HG02840 (cell line): ENCODE measurements at regions not wholly inside any gene's neighbourhood (a gene's known extent, or its start where the extent isn't known, plus 50 kb on each side); places are given as distances from the start of the nearest gene placed in this dataset.

ENCODE experiments used
- ATAC-seq: cut with Tn5 transposase; IDR thresholded peaks from one replicate; pipeline ENCODE4 v1.9.1; 2021; ENCODE audit warnings: mild to moderate bottlenecking, moderate library complexity, moderate number of reproducible peaks; ENCODE audit not compliant: unreplicated experiment, low FRiP score

DNA sequence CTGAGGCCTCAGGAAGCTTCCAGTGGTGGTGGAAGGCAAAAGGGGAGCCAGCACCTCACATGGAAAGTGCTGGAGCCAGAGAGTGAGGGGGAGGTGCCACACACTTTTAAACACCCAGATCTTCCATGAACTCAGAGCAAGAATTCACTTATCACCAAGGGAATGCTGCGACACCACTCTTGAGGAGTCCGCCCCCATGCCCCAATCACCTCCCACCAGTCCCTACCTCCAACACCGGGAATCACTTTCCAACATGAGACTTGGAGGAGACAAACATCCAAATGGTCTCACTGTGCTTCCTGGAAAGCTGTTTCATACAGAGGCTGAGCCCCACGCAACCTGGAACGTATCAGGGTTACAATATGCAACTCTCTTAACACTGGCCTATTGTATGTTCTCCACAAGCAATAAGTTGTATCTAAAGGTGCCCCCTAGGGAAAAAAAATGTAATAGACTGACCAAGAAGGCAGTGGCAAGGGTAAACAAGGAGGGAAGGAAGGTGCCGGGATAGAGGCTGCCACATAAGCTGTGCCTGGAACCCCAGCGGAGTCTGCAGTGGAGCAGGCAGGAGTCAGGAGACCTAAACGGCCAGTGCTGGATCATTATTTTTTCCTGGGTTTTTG lies 106.7 kb upstream of the FOXF1 start:
- no peak for ATAC-seq

DNA sequence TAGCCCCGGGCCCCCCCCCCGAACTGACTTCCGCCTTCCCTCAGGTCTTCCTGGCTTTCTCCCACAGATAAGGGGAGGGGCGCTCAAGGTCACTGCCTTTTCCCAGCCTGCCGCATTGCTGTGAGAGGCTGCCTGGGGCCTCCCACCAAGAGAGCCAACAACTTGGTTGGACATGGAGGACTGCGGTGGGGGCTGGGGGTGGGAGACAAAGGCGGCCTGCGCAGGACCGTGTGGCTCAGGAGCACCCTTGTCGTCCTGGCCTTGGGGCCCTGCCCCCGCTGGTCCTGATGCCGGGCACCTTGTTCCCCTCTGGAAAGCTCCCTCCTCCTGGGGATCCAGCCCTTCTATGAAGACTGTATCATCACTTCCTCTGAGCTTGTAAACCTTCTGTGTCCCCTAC lies 105.6 kb upstream of the FOXF1 start:
- ATAC-seq = no peak

DNA sequence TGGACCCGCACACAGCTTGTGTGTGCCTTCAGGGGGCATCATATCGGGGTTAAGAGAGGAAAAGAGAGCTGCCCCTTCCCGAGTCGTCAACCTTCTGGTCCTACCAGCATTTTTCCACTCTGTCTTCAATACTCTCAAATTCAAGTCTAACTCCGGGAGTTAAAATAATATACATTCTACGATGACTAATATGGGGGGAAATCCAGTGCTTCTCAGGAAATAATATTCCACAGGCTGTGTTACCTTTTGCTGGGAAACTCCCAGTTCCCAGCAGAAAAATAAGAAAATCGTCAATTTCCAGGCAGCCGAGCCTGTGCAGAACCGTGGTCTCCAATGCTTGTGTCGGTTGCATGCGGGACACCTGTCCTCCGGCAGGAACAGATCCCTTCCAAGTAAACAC lies 105.0 kb upstream of the FOXF1 start:
- ATAC-seq = no peak

DNA sequence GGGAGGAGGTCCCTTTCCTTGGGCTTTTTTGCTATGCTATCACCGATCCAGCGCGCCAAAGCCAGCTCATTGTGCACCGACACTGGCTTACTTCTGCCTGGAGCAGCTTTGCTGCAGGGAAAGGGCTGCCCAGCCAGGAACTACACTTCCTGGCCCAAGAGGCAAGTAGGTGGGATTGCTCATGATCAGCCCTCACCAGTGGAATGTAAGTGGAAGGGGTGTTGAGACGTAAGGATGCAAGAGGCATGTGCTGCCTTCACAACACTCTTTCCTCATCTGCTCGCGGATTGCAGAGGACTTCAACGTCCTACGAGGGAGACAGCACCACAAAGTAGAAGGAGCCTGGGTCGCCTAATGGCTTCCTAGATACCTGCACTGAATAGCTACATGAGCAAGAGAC lies 104.3 kb upstream of the FOXF1 start:
- no peak for ATAC-seq

DNA sequence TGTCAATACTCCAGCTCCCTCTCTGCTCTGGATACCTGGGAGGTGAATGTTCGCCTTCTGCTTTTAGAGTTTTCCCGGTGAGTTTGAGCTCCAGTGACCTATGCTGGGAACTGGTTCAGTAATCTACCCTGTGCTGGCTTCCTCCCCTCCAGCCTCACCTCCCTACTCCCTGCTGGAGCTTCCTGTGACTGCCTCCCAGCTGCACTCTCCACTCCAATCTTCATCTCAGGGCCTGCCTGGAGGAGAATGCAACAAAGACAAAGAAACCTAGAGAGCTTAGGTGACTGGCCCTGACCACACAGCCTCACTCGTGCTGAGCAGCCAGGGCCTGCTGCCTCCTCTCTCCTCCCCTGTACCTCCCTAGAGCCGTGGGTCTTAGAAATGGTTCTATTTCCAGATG lies 101.6 kb upstream of the FOXF1 start:
- no peak for ATAC-seq

DNA sequence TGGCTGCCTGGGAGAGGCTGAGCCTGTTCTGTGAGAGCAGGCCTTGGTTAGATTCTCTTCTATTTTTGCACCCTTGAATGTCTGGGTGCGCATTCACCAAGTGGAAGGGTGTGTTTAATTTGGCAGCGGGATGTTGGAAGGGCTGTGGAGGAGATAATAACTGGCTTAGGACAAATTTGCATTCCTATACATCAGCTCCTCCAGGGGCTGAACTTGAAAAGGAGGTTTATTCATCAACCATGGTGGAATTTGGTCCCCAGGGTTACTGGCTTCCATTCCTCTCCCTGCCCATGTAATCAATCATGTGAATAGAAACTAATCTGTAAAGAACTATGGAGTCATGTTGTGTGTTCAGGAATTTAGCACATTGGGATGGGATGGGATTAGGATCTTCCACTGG lies 100.2 kb upstream of the FOXF1 start:
- no peak for ATAC-seq

DNA sequence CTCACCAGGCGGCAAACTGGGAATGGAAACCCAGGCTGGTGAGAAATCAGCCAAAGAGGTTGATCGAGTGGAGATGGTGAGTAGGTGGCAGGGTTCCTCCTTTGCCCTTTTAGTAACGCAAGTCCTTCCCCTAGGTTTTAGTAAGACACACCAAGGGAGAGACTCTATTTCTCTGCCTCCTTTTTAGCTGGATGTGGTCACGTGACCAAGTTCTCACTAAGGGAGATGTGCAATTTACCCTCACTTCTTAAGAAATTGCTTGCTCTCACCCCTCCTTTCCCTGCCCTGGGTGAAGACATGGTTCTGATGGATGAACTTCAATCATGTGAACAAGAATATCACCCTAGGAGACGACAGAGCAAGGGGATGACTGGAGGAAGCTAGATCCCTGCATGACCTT lies 99.8 kb upstream of the FOXF1 start:
- ATAC-seq = no peak

DNA sequence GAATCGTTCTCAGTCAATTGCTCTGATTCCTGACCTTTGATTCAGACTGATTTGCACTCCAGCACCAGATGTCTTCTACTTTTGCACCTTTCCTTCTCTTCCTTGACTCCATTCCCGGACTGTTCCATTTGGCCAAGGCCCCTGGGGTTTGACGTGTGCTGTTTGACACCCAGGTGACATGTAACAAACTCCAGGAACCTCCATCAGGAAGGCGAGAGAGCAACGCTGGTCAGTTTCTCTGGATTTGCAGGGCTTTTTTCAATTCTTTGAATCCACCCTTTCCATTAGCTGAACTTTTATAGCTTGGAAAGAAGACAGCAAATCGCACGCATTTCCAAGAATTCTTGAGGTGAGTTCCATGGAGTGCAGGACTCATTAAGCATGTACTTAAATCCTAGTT lies 98.4 kb upstream of the FOXF1 start:
- no peak for ATAC-seq

DNA sequence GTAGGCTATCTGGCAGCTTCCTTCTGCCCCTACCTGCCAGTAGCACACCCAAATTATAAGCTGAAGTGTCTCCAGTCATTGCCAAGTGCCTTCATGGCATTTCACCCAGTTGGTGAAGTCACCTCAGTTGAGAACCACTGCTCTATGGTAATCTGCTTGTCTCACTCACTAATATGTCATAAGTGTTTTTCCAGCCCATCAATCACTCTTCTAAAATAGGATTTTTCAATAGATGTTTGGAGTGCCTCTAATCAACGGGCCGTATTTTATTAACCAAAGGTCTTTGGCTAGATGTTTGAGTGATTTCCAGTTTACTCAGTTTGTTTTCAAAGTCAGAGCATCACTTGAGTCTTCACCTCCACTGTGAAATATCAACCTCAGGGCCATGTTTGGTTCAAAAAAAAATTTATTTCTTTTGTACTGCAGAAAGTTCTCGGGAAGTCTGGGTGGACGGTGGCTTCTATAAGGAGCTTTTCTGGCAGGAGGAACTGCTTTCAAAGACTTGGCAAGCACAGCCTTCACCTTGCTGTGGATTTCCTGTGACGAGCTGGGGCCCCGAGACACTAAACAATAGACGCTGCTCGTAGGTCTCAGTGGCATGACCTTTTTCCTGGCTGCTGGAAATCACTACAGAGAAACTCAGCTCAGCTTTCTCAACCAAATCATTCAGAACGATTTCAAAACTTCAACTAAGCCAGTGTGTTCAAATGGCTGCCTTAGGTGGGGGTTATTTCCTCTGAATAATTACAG lies 95.2 kb upstream of the FOXF1 start:
- ATAC-seq = no peak

DNA sequence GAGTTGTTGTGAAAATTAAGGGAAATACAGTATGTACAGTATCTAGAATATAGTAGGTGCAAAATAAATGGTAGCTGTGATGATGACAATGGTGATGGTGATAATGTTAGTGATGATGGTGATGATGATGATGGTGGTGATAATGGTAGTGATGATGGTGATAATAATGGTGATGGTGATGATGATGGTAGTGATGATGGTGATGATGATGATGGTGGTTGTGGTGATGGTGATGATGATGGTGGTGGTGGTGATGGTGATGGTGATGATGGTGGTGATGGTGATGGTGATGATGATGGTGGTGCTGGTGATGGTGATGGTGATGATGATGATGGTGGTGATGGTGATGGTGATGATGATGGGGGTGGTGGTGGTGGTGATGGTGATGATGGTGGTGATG lies 91.3 kb upstream of the FOXF1 start:
- ATAC-seq = no peak

DNA sequence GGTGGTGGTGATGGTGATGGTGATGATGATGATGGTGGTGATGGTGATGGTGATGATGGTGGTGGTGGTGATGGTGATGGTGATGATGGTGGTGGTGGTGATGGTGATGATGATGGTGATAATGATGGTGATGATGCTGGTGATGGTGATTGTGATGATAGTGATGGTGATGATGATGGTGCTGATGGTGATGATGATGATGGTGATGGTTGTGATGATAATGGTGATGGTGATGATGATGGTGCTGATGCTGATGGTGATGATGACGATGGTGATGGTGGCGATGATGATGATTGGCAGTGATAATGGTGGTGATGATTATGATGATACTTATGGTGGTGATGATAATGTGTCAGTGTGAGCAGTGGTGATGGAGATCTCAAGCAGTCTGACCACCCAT lies 90.8 kb upstream of the FOXF1 start:
- ATAC-seq = no peak

DNA sequence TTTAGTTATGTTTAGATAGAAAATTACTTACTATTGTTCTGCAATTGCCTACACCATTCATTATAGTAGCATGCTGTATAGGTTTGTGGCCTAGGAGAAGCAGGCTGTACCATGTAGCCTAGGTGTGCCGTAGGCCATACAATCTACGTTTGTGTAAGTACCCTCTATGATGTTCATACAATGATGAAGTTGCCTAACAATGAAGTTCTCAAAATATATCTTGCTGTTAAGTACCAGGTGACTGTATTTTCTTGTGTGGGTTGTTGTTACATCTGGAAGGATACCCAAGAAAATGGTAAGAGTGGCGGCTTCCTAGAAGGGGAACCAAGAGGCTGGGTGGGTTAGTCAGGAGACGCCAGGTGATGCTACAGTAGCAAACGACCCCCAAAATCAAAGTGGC lies 88.3 kb upstream of the FOXF1 start:
- no peak for ATAC-seq

DNA sequence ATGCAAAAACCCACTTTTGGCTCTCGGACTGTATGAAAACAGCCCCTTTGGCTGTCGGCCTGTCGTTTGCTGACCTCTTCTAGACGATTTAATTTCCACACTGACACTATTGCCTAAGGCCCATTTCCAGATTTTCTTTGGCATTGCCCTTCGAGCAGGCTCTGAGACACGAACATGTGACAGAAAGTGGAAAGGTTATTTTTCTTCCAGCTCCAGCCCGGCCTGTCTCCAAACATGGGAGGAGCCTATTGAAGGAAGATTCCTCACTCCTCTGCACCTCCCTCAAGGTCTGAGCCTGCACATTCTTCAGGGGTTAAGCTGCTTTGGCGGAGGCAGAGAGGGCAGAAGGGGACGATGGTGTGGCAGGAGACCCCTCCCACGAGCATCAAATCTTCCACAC lies 85.9 kb upstream of the FOXF1 start:
- ATAC-seq = no peak

DNA sequence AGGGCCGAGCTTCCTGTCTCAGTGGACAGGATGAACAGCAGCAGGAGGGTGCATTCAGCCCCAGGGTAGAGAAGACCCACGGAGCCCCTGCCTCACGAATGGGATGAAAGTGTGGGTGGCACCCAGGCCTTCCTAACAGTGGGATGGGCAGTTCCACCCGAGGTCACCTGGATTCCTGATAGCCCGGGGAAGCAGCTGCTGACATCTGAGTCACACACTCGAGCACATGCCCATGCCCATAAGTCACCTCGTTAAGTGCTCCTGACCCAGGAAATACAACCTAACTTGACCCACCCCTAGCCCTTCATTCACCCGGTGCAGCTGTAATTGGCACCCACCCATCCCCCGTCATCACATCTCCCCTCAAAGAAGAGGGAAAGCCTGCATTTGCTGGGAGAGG lies 85.3 kb upstream of the FOXF1 start:
- no peak for ATAC-seq

DNA sequence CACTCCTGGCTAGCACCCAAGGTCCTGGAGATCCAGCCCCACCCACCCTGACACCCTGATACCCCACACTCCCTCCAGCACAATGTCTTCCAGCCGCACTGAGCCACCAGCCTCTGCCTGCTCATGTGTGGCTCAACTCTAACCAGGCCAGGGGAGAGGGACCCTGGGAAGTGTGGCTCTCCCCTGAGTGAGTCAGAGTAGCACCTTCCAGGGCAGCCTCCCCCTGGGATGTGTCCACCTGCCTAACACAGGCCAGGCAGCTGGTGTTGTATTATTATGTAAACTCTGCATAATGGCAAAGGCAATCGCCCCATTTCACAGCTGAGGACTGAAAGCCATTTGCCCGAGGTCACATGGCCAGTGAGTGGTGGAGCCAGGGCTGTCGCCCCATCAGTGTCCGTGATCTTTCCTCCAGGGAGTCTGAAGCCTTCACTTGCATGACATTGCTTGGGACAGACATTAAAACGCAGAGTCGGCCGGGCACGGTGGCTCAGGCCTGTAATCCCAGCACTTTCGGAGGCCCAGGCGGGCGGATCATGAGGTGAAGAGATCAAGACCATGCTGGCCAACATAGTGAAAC lies 84.2 kb upstream of the FOXF1 start:
- no peak for ATAC-seq

DNA sequence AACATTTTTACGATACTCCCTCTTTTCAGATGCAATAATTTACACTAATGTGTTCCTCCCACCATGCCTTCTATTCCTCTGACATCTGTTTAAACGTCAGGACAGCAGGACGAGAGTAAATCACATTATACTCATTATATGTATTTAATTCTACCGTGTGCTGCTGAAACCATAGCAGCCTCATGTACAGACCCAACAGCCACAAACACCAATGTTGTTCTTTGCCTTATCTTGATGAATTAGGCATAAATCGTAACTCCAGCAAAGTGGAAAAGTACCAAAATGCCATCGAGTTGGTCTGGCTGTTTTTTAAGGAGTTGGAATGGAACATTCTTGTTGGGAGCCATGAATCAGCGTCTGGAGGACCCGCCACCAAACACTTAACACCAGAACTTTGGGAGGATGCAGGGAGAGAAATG lies 82.9 kb upstream of the FOXF1 start:
- no peak for ATAC-seq

DNA sequence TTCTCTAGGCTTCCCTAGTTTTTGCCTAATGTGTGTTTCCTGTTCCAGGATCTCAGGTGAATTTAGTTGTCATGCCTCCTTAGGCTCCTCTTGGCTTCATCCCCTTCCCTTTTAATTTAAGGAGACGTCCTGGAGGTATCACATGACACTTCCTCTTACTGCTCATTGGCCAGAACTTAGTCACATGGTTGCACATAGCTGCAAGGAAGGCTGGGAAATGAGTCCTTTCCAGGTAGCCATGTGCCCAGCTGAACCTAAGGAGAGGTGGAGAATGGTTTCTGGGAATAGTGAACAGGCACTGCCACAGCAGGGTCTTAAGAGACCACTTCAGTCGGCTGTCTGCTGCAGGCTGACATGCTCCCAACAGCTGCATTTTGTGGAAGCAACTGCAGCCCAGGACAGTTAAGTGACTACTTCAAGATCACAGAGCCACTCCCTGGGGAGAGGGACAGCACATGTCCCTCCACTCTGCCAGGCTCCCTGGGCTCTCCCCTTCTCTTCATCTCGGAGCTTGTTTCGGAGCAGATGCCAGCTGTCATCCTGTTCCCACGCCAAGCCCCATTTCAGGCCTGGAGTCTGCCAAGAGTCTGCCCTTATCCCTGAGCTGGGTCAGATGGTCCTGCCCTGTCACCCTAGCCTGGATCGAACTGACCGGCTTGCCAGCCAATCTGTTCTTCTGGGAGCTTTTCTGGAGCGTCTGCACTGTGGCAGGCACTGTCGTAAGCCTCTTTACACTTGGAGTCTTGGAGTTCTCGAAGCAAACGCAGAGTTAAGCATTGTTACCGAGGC lies 81.4 kb upstream of the FOXF1 start:
- ATAC-seq = no peak

DNA sequence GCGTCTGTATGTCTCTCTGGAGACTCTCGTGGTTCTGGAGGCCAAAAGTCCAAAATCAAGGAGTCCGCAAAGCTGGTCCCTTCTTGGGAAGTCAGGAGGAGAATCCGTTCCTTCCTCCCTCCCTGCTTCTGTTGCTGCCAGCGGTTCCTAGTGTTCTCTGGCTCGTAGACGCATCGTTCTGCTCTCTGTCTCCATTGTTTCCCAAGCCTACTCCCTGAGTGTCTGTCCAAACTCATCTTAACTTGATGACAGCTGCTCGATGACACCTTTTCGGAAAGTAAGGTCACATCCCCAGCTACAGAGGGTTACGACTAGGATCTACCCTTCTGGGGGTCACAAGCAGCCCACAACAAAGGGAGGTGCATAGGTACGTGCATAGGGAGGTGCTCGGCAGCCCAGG lies 80.7 kb upstream of the FOXF1 start:
- ATAC-seq = no peak

DNA sequence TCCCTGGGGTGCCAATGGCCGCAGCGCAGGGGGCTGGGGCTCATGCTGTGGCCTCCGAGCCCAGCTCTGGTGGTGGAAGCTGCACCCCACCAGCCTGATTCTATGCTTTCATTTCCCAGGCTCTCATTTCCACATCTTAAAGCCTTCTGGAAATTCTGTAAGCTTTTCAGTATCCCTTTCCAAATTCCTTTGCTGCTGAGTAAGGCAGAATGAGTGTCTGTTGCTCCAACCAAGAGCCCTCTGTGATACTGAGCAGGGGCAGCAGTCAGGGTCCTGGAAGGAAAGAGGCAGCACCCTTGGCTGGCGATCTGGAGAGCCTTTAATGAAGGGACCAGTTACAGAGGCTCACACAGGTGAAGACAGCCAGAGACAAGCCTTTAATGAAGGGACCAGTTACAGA lies 79.5 kb upstream of the FOXF1 start:
- no peak for ATAC-seq

DNA sequence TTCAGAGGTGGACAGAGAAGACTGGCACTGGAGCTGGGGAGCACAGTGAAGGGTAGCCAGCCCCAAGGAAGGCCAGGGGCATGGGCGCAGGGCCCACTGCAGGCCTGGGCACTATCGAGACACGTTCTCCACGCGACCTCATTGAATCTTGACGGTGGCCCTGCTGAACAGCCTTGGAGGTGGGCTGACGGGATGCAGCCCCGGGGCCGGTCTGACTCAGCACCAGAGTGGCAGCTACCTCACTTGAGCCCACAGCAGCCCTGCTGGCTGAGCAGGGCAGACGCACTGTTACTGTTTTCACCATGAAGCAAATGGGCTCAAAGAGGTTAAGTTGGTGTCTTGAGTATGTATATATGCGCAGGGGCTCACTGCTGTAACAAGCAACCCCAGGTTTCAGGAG lies 78.8 kb upstream of the FOXF1 start:
- ATAC-seq = no peak

DNA sequence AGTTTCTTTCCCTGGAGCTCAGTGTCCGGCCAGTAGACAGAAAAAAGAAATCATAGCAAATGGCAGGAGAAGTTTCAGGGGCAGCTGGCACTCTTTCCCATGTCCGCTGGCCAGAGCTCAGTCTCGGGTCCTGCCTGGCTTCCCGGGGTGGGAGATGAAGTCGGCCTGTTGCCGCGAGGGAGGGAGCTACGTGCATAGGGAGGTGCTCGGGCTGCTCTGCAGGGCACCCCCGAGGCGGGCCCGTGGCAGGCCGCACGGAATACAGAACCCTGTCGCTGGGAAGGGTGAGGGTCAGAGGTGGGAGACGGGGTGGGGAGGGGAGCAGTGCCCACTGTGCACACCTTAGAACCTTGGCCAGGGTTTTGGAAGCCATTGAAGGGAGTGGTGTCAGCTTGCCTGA lies 78.3 kb upstream of the FOXF1 start:
- no peak for ATAC-seq
